HL-60 (cell line): ENCODE measurements at regions not wholly inside any gene's neighbourhood (a gene's known extent, or its start where the extent isn't known, plus 50 kb on each side); places are given as distances from the start of the nearest gene placed in this dataset.

Experiments
- CTCF ChIP-seq: IDR thresholded peaks from one replicate; pipeline ENCODE4 v1.5.1; 2011; ENCODE audit warnings: low read length, control low read depth, inconsistent platforms; ENCODE audit not compliant: insufficient read depth
- POLR2AphosphoS5 ChIP-seq: IDR thresholded peaks from 2 replicates; pipeline ENCODE4 v1.6.1; 2012; ENCODE audit warnings: low read depth
- REST ChIP-seq: IDR thresholded peaks from 2 replicates; pipeline ENCODE4 v1.6.1; 2012; ENCODE audit warnings: low read depth; ENCODE audit not compliant: insufficient replicate concordance

- TF ChIP-seq CTCF (no peak), REST (no peak), POLR2AphosphoS5 (no peak)
Measured at GRCh38 chr3:6785726-6786125, 75.2 kb upstream of the GRM7 start.
